SU-DHL-6 (cell line): ENCODE measurements at regions not wholly inside any gene's neighbourhood (a gene's known extent, or its start where the extent isn't known, plus 50 kb on each side); places are given as distances from the start of the nearest gene placed in this dataset.

ENCODE experiments used
- EZH2phosphoT487 ChIP-seq: fragments of 200-600 bp; sonication (generic), shearing (Covaris generic); conservative IDR thresholded peaks from 2 replicates; pipeline ENCODE4 v1.6.1; 2018; ENCODE audit warnings: mild to moderate bottlenecking, antibody characterized with exemption, low read length, moderate library complexity, mixed read lengths
- TF ChIP-seq, protein P1 (sequence below): fragments of 200-600 bp; sonication (generic); IDR thresholded peaks from one replicate; pipeline ENCODE4 v1.5.1; 2017; ENCODE audit warnings: antibody characterized with exemption, mild to moderate bottlenecking, low read length, moderate library complexity; ENCODE audit not compliant: insufficient read depth, poor library complexity, severe bottlenecking

DNA sequence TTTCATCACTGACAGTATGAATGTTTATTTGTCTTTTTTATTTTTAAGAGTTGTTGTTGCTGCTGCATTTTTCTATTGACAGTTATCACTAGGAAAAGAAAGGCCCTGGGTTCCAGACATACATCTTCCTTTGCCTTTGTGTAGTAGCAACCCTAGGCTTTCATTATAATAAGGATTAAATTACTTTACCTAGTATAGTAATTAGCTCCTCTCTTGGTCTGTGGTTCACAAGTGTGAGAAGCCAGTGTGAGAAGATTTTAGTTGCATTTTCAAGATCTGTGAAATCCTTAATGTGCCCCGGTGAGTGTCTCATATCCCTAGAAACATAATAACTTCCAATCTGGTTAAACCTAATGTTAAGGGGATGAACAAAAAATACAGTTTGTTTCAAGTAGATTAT, 799.3 kb upstream of the MAP3K7 start:
- TF ChIP-seq, protein P1, sequence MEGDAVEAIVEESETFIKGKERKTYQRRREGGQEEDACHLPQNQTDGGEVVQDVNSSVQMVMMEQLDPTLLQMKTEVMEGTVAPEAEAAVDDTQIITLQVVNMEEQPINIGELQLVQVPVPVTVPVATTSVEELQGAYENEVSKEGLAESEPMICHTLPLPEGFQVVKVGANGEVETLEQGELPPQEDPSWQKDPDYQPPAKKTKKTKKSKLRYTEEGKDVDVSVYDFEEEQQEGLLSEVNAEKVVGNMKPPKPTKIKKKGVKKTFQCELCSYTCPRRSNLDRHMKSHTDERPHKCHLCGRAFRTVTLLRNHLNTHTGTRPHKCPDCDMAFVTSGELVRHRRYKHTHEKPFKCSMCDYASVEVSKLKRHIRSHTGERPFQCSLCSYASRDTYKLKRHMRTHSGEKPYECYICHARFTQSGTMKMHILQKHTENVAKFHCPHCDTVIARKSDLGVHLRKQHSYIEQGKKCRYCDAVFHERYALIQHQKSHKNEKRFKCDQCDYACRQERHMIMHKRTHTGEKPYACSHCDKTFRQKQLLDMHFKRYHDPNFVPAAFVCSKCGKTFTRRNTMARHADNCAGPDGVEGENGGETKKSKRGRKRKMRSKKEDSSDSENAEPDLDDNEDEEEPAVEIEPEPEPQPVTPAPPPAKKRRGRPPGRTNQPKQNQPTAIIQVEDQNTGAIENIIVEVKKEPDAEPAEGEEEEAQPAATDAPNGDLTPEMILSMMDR, result no peak
- TF ChIP-seq EZH2phosphoT487, result no peak
